IPS-20b (cell line): ENCODE measurements at regions not wholly inside any gene's neighbourhood (a gene's known extent, or its start where the extent isn't known, plus 50 kb on each side); places are given as distances from the start of the nearest gene placed in this dataset.

Experiments used
- H3K27ac ChIP-seq: one replicate; pipeline ENCODE4 v1.5.1; 2013; ENCODE audit warnings: low read length
- H3K27me3 ChIP-seq: 2 replicates; pipeline ENCODE4 v1.6.1; 2013; ENCODE audit warnings: mild to moderate bottlenecking, low read length, inconsistent platforms; ENCODE audit not compliant: insufficient read depth
- H3K36me3 ChIP-seq: 2 replicates; pipeline ENCODE4 v1.6.1; 2013; ENCODE audit warnings: low read depth, mild to moderate bottlenecking, inconsistent platforms, low read length, moderate library complexity; ENCODE audit not compliant: insufficient read depth
- H3K4me1 ChIP-seq: 2 replicates; pipeline ENCODE4 v1.6.1; 2013; ENCODE audit warnings: mild to moderate bottlenecking, control low read depth, inconsistent platforms, low read length, moderate library complexity; ENCODE audit not compliant: insufficient read depth
- H3K4me3 ChIP-seq: 2 replicates; pipeline ENCODE4 v1.5.1; 2013; ENCODE audit warnings: mild to moderate bottlenecking, low read length, inconsistent platforms
- H3K9ac ChIP-seq: 2 replicates; pipeline ENCODE4 v1.6.1; 2013; ENCODE audit warnings: low read depth, mild to moderate bottlenecking, inconsistent platforms, low read length, moderate library complexity
- H3K9me3 ChIP-seq: 2 replicates; pipeline ENCODE4 v1.6.1; 2013; ENCODE audit warnings: mild to moderate bottlenecking, low read depth, low read length, inconsistent platforms; ENCODE audit not compliant: insufficient read depth

- Histone ChIP-seq H3K36me3 (no peaks in the 10 kb centered on the region), H3K27ac (no peak overlapping the region), H3K4me1 (no peaks in the 10 kb centered on the region), H3K4me3 (no peak overlapping the region), H3K9ac (no peak overlapping the region), H3K9me3 (no peaks in the 10 kb centered on the region), H3K27me3 (no peaks in the 10 kb centered on the region)
Observed at GRCh38 chr17:51572115-51572514, 311.8 kb downstream of the UTP18 start.
